B cell (primary cell): ENCODE measurements at regions not wholly inside any gene's neighbourhood (a gene's known extent, or its start where the extent isn't known, plus 50 kb on each side); places are given as distances from the start of the nearest gene placed in this dataset.

Source experiments
- ATAC-seq: fragments of 200-7000 bp; cut with Tn5 transposase; one replicate; pipeline ENCODE4 v1.10.0; 2021; ENCODE audit warnings: low read depth, mild to moderate bottlenecking, moderate number of reproducible peaks, moderate library complexity
- CTCF ChIA-PET: fragments of 350-600 bp; sonication (Branson Sonifier 250); formaldehyde crosslinking; loops from one replicate; lab custom pipeline; 2021; ENCODE audit warnings: antibody characterized with exemption, inconsistent platforms; lab: Charles Lee
- POLR2A ChIA-PET: fragments of 350-600 bp; sonication (Branson Sonifier 250); formaldehyde crosslinking; loops from one replicate; lab custom pipeline; 2021; ENCODE audit warnings: antibody characterized with exemption; lab: Charles Lee
- DNase-seq: peaks from one replicate; pipeline ENCODE4 v3.0.0; 2013
- H2AFZ ChIP-seq: 2 replicates; pipeline ENCODE4 v1.6.1; 2012; ENCODE audit warnings: mild to moderate bottlenecking, low read depth, low read length; ENCODE audit not compliant: insufficient read depth, poor library complexity, severe bottlenecking
- H3K27ac ChIP-seq, 2 donors: 1 replicate in 1 of 2; 2 replicates in 1 of 2; pipeline ENCODE4 v1.5.1; 2012 to 2013; ENCODE audit warnings: low read length in 2 of 2, mild to moderate bottlenecking in 2 of 2, moderate library complexity in 1 of 2
- H3K27me3 ChIP-seq, 4 experiments: fragments of 200-600 bp in 1 of 4; sonication (generic) in 1 of 4; replicated peaks in 1 of 4; 1 replicate in 2 of 4; 2 replicates in 2 of 4; pipeline versions ENCODE4 v1.6.1 to v1.7.0; 2013 to 2016; ENCODE audit warnings: low read length in 3 of 4, mild to moderate bottlenecking in 2 of 4, mixed read lengths in 1 of 4, moderate library complexity in 1 of 4; ENCODE audit not compliant: insufficient read depth in 4 of 4, control insufficient read depth in 3 of 4; ENCODE audit errors: control extremely low read depth in 1 of 4
- H3K36me3 ChIP-seq, 2 experiments: replicated peaks in 1 of 2; 1 replicate in 1 of 2; 2 replicates in 1 of 2; pipeline versions ENCODE4 v1.6.1 to v1.7.1; 2013; ENCODE audit warnings: low read length in 1 of 2; ENCODE audit not compliant: insufficient read depth in 2 of 2, control insufficient read depth in 1 of 2; ENCODE audit errors: control extremely low read depth in 1 of 2, extremely low read depth in 1 of 2
- H3K4me1 ChIP-seq, 2 donors: fragments of 200-600 bp in 1 of 2; sonication (generic) in 1 of 2; 1 replicate in 1 of 2; 2 replicates in 1 of 2; pipeline versions ENCODE4 v1.5.1 to v1.6.1; 2013 to 2017; ENCODE audit warnings: low read length in 2 of 2; ENCODE audit not compliant: control insufficient read depth in 2 of 2, insufficient read depth in 2 of 2
- H3K4me2 ChIP-seq: replicated peaks from 2 replicates; pipeline ENCODE3; 2012; ENCODE audit warnings: mild to moderate bottlenecking, low read depth, low read length; ENCODE audit not compliant: poor library complexity, severe bottlenecking
- H3K4me3 ChIP-seq, 5 experiments: fragments of 200-600 bp in 1 of 5; sonication (generic) in 1 of 5; 1 replicate in 3 of 5; 2 replicates in 2 of 5; pipeline versions ENCODE4 v1.5.1 to v1.7.0; 2011 to 2016; ENCODE audit warnings: low read length in 4 of 5, mild to moderate bottlenecking in 4 of 5, low read depth in 2 of 5, control low read depth in 1 of 5, moderate library complexity in 1 of 5; ENCODE audit not compliant: insufficient read depth in 1 of 5; ENCODE audit errors: control extremely low read depth in 1 of 5, extremely low read depth in 1 of 5
- H3K79me2 ChIP-seq: fragments of 200-600 bp; sonication (generic); one replicate; pipeline ENCODE4 v1.6.0; 2016; ENCODE audit warnings: low read length; ENCODE audit not compliant: control insufficient read depth, insufficient read depth
- H3K9ac ChIP-seq: fragments of 200-600 bp; sonication (generic); 2 replicates; pipeline ENCODE4 v1.6.1; 2017; ENCODE audit warnings: mild to moderate bottlenecking, low read length, moderate library complexity
- H3K9me3 ChIP-seq, 3 donors: one replicate each; pipeline versions ENCODE4 v1.6.1 to v1.7.1; 2013; ENCODE audit warnings: low read length in 2 of 3; ENCODE audit not compliant: control insufficient read depth in 2 of 3, insufficient read depth in 1 of 3; ENCODE audit errors: control extremely low read depth in 1 of 3
- H4K20me1 ChIP-seq: 2 replicates; pipeline ENCODE4 v1.6.0; 2012; ENCODE audit warnings: mild to moderate bottlenecking, low read length; ENCODE audit not compliant: insufficient read depth, control insufficient read depth, poor library complexity, severe bottlenecking
- H3K27ac Mint-ChIP-seq: one replicate; pipeline ENCODE4 v1.8.0; 2021; ENCODE audit warnings: mixed read lengths
- H3K27me3 Mint-ChIP-seq: one replicate; pipeline ENCODE4 v1.8.0; 2021; ENCODE audit warnings: mixed read lengths
- H3K4me1 Mint-ChIP-seq: one replicate; pipeline ENCODE4 v1.8.0; 2021; ENCODE audit warnings: mixed read lengths
- H3K4me3 Mint-ChIP-seq: one replicate; pipeline ENCODE4 v1.8.0; 2021; ENCODE audit warnings: mixed read lengths
- H3K9me3 Mint-ChIP-seq: one replicate; pipeline ENCODE4 v1.8.0; 2022; ENCODE audit warnings: mixed read lengths; ENCODE audit not compliant: insufficient read depth
- EZH2 ChIP-seq: IDR thresholded peaks from 2 replicates; pipeline ENCODE4 v1.6.1; 2012; ENCODE audit warnings: borderline replicate concordance, low read depth, mild to moderate bottlenecking, moderate library complexity, low read length; ENCODE audit not compliant: insufficient read depth, poor library complexity, severe bottlenecking
- WGBS: methylation state at CpG from one replicate; pipeline ENCODE4 v1.1.5; 2013; ENCODE audit warnings: missing lambda C conversion rate; ENCODE audit not compliant: insufficient coverage; 5-methylcytosine and 5-hydroxymethylcytosine counted together
- intact Hi-C: fragments of 100-400 bp; cut with micrococcal nuclease; formaldehyde crosslinking; loops from one replicate; pipeline ENCODE4 v1.10.0; 2022
- TF ChIP-seq, protein P1 (sequence below): fragments of 200-600 bp; IDR thresholded peaks from one replicate; pipeline ENCODE4 v1.8.0; 2022; ENCODE audit warnings: antibody characterized with exemption, mild to moderate bottlenecking

GRCh38 chr15:95968856-95969255, 361.6 kb upstream of the NR2F2 start:
- peaks cover 6% of the 10 kb centered on the region for H3K9me3 Mint-ChIP-seq
- CTCF ChIA-PET, result no interaction called here
- H3K4me1 ChIP-seq, result no peaks in the 10 kb centered on the region
- no peaks in the 10 kb centered on the region for H3K27me3 Mint-ChIP-seq
- WGBS, result 99% methylated on average over 5 of the region's 5 CpGs
- no peak overlapping the region for H3K4me3 ChIP-seq
- H3K4me3 Mint-ChIP-seq, result no peak overlapping the region
- no peak for DNase-seq
- no peaks in the 10 kb centered on the region for H3K36me3 ChIP-seq
- no peaks in the 10 kb centered on the region for H3K27me3 ChIP-seq
- no peaks in the 10 kb centered on the region for H4K20me1 ChIP-seq
- no peak overlapping the region for H3K27ac ChIP-seq
- H3K9ac ChIP-seq, result no peak overlapping the region
- POLR2A ChIA-PET, result no interaction called here
- no peak overlapping the region for H3K4me2 ChIP-seq
- H3K27ac Mint-ChIP-seq, result no peak overlapping the region
- peaks cover 0 to 12% (median 0%) of the 10 kb centered on the region in 3 donors for H3K9me3 ChIP-seq
- H2AFZ ChIP-seq, result no peak overlapping the region
- no peak for ATAC-seq
- TF ChIP-seq, protein P1, sequence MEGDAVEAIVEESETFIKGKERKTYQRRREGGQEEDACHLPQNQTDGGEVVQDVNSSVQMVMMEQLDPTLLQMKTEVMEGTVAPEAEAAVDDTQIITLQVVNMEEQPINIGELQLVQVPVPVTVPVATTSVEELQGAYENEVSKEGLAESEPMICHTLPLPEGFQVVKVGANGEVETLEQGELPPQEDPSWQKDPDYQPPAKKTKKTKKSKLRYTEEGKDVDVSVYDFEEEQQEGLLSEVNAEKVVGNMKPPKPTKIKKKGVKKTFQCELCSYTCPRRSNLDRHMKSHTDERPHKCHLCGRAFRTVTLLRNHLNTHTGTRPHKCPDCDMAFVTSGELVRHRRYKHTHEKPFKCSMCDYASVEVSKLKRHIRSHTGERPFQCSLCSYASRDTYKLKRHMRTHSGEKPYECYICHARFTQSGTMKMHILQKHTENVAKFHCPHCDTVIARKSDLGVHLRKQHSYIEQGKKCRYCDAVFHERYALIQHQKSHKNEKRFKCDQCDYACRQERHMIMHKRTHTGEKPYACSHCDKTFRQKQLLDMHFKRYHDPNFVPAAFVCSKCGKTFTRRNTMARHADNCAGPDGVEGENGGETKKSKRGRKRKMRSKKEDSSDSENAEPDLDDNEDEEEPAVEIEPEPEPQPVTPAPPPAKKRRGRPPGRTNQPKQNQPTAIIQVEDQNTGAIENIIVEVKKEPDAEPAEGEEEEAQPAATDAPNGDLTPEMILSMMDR, result no peak
- no peak for TF ChIP-seq EZH2
- intact Hi-C loops, result no loop called here
- peaks cover 2% of the 10 kb centered on the region for H3K4me1 Mint-ChIP-seq
- no peaks in the 10 kb centered on the region for H3K79me2 ChIP-seq

- Histone ChIP-seq H3K4me3 (no peak overlapping the region), H4K20me1 (no peaks in the 10 kb centered on the region), H2AFZ (no peak overlapping the region), H3K27ac (no peak overlapping the region), H3K4me2 (no peak overlapping the region), H3K9me3 (peaks cover 0 to 12% (median 0%) of the 10 kb centered on the region in 3 donors), H3K4me1 (no peaks in the 10 kb centered on the region), H3K9ac (no peak overlapping the region), H3K36me3 (no peaks in the 10 kb centered on the region), H3K27me3 (no peaks in the 10 kb centered on the region), H3K79me2 (no peaks in the 10 kb centered on the region)
- intact Hi-C loops, result no loop called here
- TF ChIP-seq, protein P1, result no peak
- no peak for TF ChIP-seq EZH2
- H3K4me3 Mint-ChIP-seq, result no peak overlapping the region
- no peak overlapping the region for H3K27ac Mint-ChIP-seq
- ATAC-seq (no peak), DNase-seq (no peak)
- H3K27me3 Mint-ChIP-seq, result no peaks in the 10 kb centered on the region
- H3K9me3 Mint-ChIP-seq, result peaks cover 6% of the 10 kb centered on the region
- WGBS, result 80% methylated on average over 2 of the region's 3 CpGs
- ChIA-PET POLR2A (no interaction called here), CTCF (no interaction called here)
- peaks cover 3% of the 10 kb centered on the region for H3K4me1 Mint-ChIP-seq
These were observed 360.2 kb upstream of the NR2F2 start for GRCh38 chr15:95970326-95970725.
